Activated CD4-positive, alpha-beta T cell treated with anti-CD3 and anti-CD28 coated beads, Interleukin-2, amount 10 ng/mL, durations not matched to agents 24 days and 14 days (primary cell): ENCODE measurements at regions not wholly inside any gene's neighbourhood (a gene's known extent, or its start where the extent isn't known, plus 50 kb on each side); places are given as distances from the start of the nearest gene placed in this dataset.

Experiments used
- DNase-seq: peaks from one replicate; pipeline ENCODE4 v3.0.0; 2022
- H3K27ac Mint-ChIP-seq: one replicate; pipeline ENCODE4 v1.8.0; 2022; ENCODE audit warnings: mild to moderate bottlenecking, mixed read lengths
- H3K27me3 Mint-ChIP-seq: one replicate; pipeline ENCODE4 v1.8.0; 2022; ENCODE audit warnings: mixed read lengths
- H3K36me3 Mint-ChIP-seq: one replicate; pipeline ENCODE4 v1.8.0; 2022; ENCODE audit warnings: low read depth, mild to moderate bottlenecking, mixed read lengths
- H3K4me1 Mint-ChIP-seq: one replicate; pipeline ENCODE4 v1.8.0; 2021; ENCODE audit warnings: mixed read lengths
- H3K4me3 Mint-ChIP-seq: one replicate; pipeline ENCODE4 v1.8.0; 2022; ENCODE audit warnings: mild to moderate bottlenecking, moderate library complexity, mixed read lengths
- H3K9me3 Mint-ChIP-seq: one replicate; pipeline ENCODE4 v1.8.0; 2021; ENCODE audit warnings: mixed read lengths
- intact Hi-C: fragments of 100-400 bp; cut with micrococcal nuclease; formaldehyde crosslinking; loops from one replicate; pipeline ENCODE4 v1.15.1; 2023

GRCh38 chr6:108760126-108761050 is 87.8 kb upstream of the ARMC2 start:
- no peak overlapping the region for H3K4me3 Mint-ChIP-seq
- H3K27ac Mint-ChIP-seq: no peak overlapping the region
- H3K36me3 Mint-ChIP-seq: no peaks in the 10 kb centered on the region
- peaks cover 27% of the 10 kb centered on the region for H3K27me3 Mint-ChIP-seq
- no peaks in the 10 kb centered on the region for H3K9me3 Mint-ChIP-seq
- intact Hi-C loops: no loop called here
- no peak for DNase-seq
- peaks cover 4% of the 10 kb centered on the region for H3K4me1 Mint-ChIP-seq

- intact Hi-C loops: no loop called here
- Mint-ChIP-seq H3K4me1 (peaks cover 4% of the 10 kb centered on the region), H3K4me3 (no peak overlapping the region), H3K9me3 (no peaks in the 10 kb centered on the region), H3K27me3 (peaks cover 28% of the 10 kb centered on the region), H3K36me3 (no peaks in the 10 kb centered on the region), H3K27ac (no peak overlapping the region)
- no peak for DNase-seq
These were observed 85.8 kb upstream of the ARMC2 start for GRCh38 chr6:108762394-108762793.

DNA sequence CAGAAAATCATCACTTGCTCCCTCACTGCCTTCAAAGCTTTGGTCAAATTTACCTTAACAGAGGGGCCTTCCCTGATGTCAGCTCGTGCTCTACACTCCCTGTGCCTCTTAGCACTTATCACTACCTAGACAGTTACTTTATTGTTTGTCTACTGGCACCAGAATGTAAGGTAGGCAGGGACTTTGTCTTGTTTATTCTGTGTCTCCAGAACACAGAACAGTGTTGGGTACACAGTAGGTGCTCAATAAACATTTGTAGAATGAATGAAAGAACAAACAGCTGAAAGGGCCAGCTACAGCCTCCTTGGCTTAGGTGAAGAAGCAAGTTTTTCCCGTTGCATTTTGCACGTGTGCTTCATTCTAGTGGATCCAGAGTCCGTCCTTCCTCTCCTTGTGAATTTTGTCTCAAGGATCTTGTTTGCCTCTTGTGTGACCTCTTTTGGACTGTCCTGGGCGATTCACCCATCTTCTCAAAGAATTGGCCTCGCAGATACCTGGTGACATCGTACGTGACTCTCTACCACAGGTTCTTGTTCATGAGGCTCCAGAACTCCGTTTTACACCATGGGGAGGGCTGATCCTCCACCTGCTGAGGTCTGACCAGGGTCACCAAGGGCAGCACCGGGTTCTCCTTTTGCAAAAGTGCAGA is 84.2 kb upstream of the ARMC2 start:
- no peak for DNase-seq
- Mint-ChIP-seq H3K27me3 (peaks cover 27% of the 10 kb centered on the region), H3K9me3 (no peaks in the 10 kb centered on the region), H3K4me1 (peaks cover 4% of the 10 kb centered on the region), H3K4me3 (no peak overlapping the region), H3K36me3 (no peaks in the 10 kb centered on the region), H3K27ac (no peak overlapping the region)
- intact Hi-C loops: no loop called here

GRCh38 chr6:108764580-108764950 is 83.7 kb upstream of the ARMC2 start:
- H3K27me3 Mint-ChIP-seq: peaks cover 26% of the 10 kb centered on the region
- no peak overlapping the region for H3K4me3 Mint-ChIP-seq
- H3K36me3 Mint-ChIP-seq: no peaks in the 10 kb centered on the region
- intact Hi-C loops: no loop called here
- DNase-seq: no peak
- no peak overlapping the region for H3K27ac Mint-ChIP-seq
- no peaks in the 10 kb centered on the region for H3K9me3 Mint-ChIP-seq
- peaks cover 4% of the 10 kb centered on the region for H3K4me1 Mint-ChIP-seq

- Mint-ChIP-seq H3K9me3 (no peaks in the 10 kb centered on the region), H3K4me1 (peaks cover 4% of the 10 kb centered on the region), H3K27ac (no peak overlapping the region), H3K4me3 (no peak overlapping the region), H3K36me3 (no peaks in the 10 kb centered on the region), H3K27me3 (peaks cover 30% of the 10 kb centered on the region)
- no peak for DNase-seq
- intact Hi-C loops: no loop called here
These were observed 82.7 kb upstream of the ARMC2 start for GRCh38 chr6:108765495-108765894.

- H3K9me3 Mint-ChIP-seq: no peaks in the 10 kb centered on the region
- H3K36me3 Mint-ChIP-seq: no peaks in the 10 kb centered on the region
- DNase-seq: no peak
- H3K4me3 Mint-ChIP-seq: no peak overlapping the region
- peaks cover 4% of the 10 kb centered on the region for H3K4me1 Mint-ChIP-seq
- H3K27me3 Mint-ChIP-seq: peaks cover 26% of the 10 kb centered on the region
- no peak overlapping the region for H3K27ac Mint-ChIP-seq
- intact Hi-C loops: no loop called here
These were observed 81.8 kb upstream of the ARMC2 start for GRCh38 chr6:108766419-108766818.

DNA sequence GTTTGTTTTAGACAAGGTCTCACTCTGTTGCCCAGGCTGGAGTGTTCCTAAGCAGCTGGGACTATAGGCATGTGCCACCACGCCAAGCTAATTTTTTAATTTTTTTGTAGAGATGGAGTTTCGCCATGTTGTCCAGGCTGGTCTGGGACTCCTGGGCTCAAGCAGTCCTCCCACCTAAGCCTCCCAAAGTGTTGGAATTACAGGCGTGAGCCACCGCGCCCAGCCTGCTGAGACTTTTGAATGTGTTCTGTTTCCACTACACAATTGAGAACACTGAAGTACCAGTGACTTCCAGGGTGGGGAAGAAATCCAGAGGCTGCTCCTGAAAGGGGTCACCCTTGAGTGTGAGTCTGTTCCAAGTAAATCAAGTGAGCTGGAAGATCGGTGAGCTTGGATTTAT is 81.3 kb upstream of the ARMC2 start:
- peaks cover 26% of the 10 kb centered on the region for H3K27me3 Mint-ChIP-seq
- peaks cover 4% of the 10 kb centered on the region for H3K4me1 Mint-ChIP-seq
- intact Hi-C loops: no loop called here

DNA sequence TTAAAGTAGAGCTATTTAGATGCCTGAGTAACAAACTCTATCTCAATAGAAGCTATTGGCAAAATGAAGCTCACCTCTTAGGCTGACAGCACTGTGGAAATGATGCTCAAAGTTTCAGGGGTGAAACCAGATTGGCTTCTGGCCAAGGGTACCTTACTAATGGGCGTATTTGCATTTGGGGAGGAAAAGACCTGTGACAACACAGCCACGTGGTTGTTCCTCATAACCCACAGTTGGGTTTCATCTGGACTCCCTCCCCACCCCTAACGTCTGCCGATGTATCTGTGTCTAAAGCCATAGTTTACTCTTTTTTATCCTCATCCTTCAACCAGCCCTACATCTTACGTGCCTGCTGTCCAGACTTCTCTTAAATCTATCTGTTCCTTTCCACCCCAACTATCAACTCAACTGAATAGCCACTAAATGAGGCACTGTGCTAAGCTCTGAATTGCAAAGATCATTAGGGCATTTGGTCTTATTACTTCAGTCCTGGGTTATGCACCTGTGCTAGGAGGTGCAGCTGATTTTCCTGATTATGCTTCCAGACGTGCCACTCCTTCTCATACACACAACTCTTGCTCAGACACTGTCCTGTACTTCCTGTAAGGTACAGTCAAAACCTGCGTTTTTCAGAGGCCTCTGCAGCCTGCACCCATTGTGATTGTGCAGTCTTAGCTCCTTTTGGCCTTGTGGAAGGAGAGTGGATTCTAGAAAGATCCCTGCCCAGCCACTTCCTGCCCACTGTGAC is 80.6 kb upstream of the ARMC2 start:
- Mint-ChIP-seq H3K4me3 (no peak overlapping the region), H3K4me1 (no peaks in the 10 kb centered on the region), H3K27me3 (peaks cover 24% of the 10 kb centered on the region), H3K27ac (no peak overlapping the region), H3K36me3 (no peaks in the 10 kb centered on the region), H3K9me3 (no peaks in the 10 kb centered on the region)
- peak; percentile 47 for DNase-seq
- intact Hi-C loops: no loop called here

More for the DNA sequence above, 81.3 kb upstream of the ARMC2 start:
- no peak overlapping the region for H3K27ac Mint-ChIP-seq
- H3K36me3 Mint-ChIP-seq: no peaks in the 10 kb centered on the region
- H3K4me3 Mint-ChIP-seq: no peak overlapping the region
- peak; percentile 47 for DNase-seq
- no peaks in the 10 kb centered on the region for H3K9me3 Mint-ChIP-seq

DNA sequence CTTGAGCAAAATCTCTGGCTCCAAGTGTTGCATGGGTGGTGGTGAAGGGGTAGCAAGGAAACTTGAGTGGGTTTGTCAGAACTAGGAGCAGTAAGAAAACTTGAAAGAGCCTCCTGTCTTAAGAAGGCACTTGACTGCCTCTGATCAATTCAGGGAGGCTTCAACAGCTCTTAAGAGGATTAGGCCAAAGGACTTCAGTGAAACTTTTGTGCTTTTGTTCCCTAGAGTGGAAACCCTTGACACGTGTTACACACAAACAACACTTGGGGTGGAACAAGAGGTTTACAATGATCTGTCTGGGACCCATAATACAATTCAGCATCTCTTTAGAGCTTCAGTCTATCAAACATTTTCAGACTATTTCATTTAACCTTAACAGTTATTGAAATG is 80.1 kb upstream of the ARMC2 start:
- intact Hi-C loops: no loop called here
- no peaks in the 10 kb centered on the region for H3K9me3 Mint-ChIP-seq
- no peaks in the 10 kb centered on the region for H3K4me1 Mint-ChIP-seq
- H3K4me3 Mint-ChIP-seq: no peak overlapping the region
- H3K27ac Mint-ChIP-seq: no peak overlapping the region
- H3K27me3 Mint-ChIP-seq: peaks cover 23% of the 10 kb centered on the region
- peak; percentile 49 for DNase-seq
- H3K36me3 Mint-ChIP-seq: no peaks in the 10 kb centered on the region

- Mint-ChIP-seq H3K36me3 (no peaks in the 10 kb centered on the region), H3K27ac (no peak overlapping the region), H3K27me3 (peaks cover 18% of the 10 kb centered on the region), H3K9me3 (no peaks in the 10 kb centered on the region), H3K4me1 (no peaks in the 10 kb centered on the region), H3K4me3 (no peak overlapping the region)
- intact Hi-C loops: no loop called here
- peak; percentile 37 for DNase-seq
These were observed 79.3 kb upstream of the ARMC2 start for GRCh38 chr6:108768792-108769524.

DNA sequence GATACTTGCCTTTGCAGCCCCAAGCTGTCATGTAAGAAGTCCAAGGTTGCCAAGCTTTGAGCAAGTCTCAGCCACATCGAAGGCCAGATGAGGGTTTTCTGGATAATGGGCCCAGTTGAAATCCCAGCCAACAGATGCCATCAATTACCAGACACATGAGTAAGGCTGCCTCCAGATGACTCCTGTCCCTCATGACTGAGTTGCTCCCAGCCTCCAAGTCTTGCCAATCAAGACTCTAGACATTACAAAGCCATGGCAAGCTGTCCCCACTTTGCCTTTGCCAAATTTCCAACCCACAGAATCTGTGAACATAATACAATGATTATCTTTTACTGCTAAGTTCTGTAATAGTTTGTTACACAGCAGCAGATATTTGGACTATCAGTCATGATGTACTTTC is 76.8 kb upstream of the ARMC2 start:
- no peak overlapping the region for H3K27ac Mint-ChIP-seq
- H3K27me3 Mint-ChIP-seq: peaks cover 16% of the 10 kb centered on the region
- H3K9me3 Mint-ChIP-seq: no peaks in the 10 kb centered on the region
- H3K4me1 Mint-ChIP-seq: no peaks in the 10 kb centered on the region
- peak; percentile 23 for DNase-seq
- no peaks in the 10 kb centered on the region for H3K36me3 Mint-ChIP-seq
- H3K4me3 Mint-ChIP-seq: no peak overlapping the region
- intact Hi-C loops: no loop called here

GRCh38 chr6:108774555-108774954 is 73.7 kb upstream of the ARMC2 start:
- DNase-seq: peak; percentile 34
- Mint-ChIP-seq H3K27ac (no peak overlapping the region), H3K9me3 (no peaks in the 10 kb centered on the region), H3K27me3 (peaks cover 31% of the 10 kb centered on the region), H3K36me3 (no peaks in the 10 kb centered on the region), H3K4me3 (no peak overlapping the region), H3K4me1 (no peaks in the 10 kb centered on the region)
- intact Hi-C loops: no loop called here

DNA sequence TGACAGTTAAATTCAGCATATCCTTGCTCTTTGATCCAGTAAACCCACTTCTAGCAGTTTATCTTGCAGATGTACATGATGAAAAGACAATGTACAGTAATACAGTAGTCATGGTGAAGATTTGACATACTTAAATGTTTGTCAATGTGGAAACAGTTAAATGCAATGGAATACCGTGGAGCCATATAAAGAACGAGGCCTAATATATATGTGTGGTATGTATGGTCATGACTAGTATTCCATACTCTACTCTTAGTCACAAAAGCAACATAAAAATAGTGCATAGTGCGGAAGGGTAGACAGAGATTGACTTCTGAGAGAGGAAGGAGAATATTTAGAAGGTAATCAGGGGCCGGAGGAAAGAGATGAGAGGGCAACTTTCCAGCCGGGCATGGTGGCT is 70.7 kb upstream of the ARMC2 start:
- Mint-ChIP-seq H3K4me1 (peaks cover 8% of the 10 kb centered on the region), H3K27ac (no peak overlapping the region), H3K36me3 (no peaks in the 10 kb centered on the region), H3K9me3 (no peaks in the 10 kb centered on the region), H3K4me3 (no peak overlapping the region), H3K27me3 (peaks cover 42% of the 10 kb centered on the region)
- DNase-seq: no peak
- intact Hi-C loops: no loop called here
